ENCODE measurements at regions not wholly inside any gene's neighbourhood (a gene's known extent, or its start where the extent isn't known, plus 50 kb on each side); places are given as distances from the start of the nearest gene placed in this dataset.

GRCh38 chr6:14344486-14344885 lies 226.9 kb downstream of the CD83 start:
- Histone ChIP-seq H4K8ac (ENCODE audit: low read depth, low read length) (no peak overlapping the region), H2BK5ac (ENCODE audit: low read length) (no peak overlapping the region), H3K4me1 (ENCODE audit: control insufficient read depth in 2 of 2, insufficient read depth in 1 of 2, low read depth in 1 of 2, low read length in 2 of 2) (no peaks in the 10 kb centered on the region), H3K27me3 (ENCODE audit: control insufficient read depth in 3 of 3, insufficient read depth in 3 of 3, low read depth in 1 of 3, low read length in 3 of 3) (peaks cover 0 to 12% (median 0%) of the 10 kb centered on the region in 3 experiments), H3K36me3 (replicated peaks in 1 of 2; ENCODE audit: control insufficient read depth in 2 of 2, insufficient read depth in 2 of 2, low read length in 2 of 2) (no peaks in the 10 kb centered on the region), H3K9me3 (replicated peaks in 1 of 2; ENCODE audit: control insufficient read depth in 2 of 2, insufficient read depth in 1 of 2, low read depth in 1 of 2, low read length in 2 of 2) (no peaks in the 10 kb centered on the region), H2BK12ac (ENCODE audit: low read length) (no peak overlapping the region), H2AFZ (ENCODE audit: low read length) (no peak overlapping the region), H3K9ac (ENCODE audit: low read depth, low read length, poor library complexity) (no peak overlapping the region), H2AK5ac (ENCODE audit: low read depth, low read length) (no peak overlapping the region), H4K91ac (ENCODE audit: low read depth, low read length, poor library complexity) (no peak overlapping the region), H3K4me3 (ENCODE audit: low read length in 2 of 2) (no peak overlapping the region), H2BK120ac (ENCODE audit: low read depth, low read length) (no peak overlapping the region), H3K27ac (replicated peaks; ENCODE audit: low read length) (no peak overlapping the region), H3K18ac (ENCODE audit: low read length) (no peak overlapping the region), H3K14ac (ENCODE audit: low read length) (no peak overlapping the region), H3K4me2 (ENCODE audit: insufficient read depth, low read length, poor library complexity, severe bottlenecking) (no peak overlapping the region), H3K79me1 (ENCODE audit: low read depth, low read length) (no peaks in the 10 kb centered on the region), H2BK15ac (ENCODE audit: low read length) (no peak overlapping the region), H3K4ac (ENCODE audit: low read length) (no peak overlapping the region), H3K23ac (ENCODE audit: low read depth, low read length, poor library complexity) (no peak overlapping the region)
- WGBS, 2 donors (ENCODE audit: extremely low coverage in 2 of 2, insufficient read length in 2 of 2, insufficient replicate concordance in 1 of 2): no CpG with 5 or more reads among the region's 6 CpGs
- DNase-seq (ENCODE audit: low spot score): no peak

DNA sequence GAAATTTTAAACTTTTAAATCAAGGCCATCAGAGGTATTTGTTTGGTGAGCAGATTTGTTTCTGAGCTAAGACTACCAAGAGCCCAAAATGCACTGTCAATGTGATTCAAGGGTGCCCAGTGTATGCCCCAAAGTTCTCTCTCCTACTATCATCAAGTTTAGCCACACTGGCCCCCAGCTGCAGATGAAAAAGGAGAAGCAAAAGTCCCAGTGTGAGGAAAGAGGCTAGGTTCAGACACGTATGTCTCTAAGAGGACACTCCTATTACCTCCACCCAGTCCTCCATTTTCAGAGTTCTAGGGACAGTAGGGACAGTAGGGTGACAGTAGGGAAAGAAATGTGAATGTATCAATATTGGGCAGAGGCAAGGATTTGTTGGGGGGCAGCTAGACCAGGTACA lies 230.8 kb downstream of the CD83 start:
- DNase-seq (ENCODE audit: low spot score): no peak
- H2AK5ac ChIP-seq (ENCODE audit: low read depth, low read length): no peak overlapping the region
- no peaks in the 10 kb centered on the region for H3K36me3 ChIP-seq (replicated peaks in 1 of 2; ENCODE audit: control insufficient read depth in 2 of 2, insufficient read depth in 2 of 2, low read length in 2 of 2)
- H3K9ac ChIP-seq (ENCODE audit: low read depth, low read length, poor library complexity): no peak overlapping the region
- H3K18ac ChIP-seq (ENCODE audit: low read length): no peak overlapping the region
- no peak overlapping the region for H3K23ac ChIP-seq (ENCODE audit: low read depth, low read length, poor library complexity)
- peaks cover 0 to 6% (median 0%) of the 10 kb centered on the region in 3 experiments for H3K27me3 ChIP-seq (ENCODE audit: control insufficient read depth in 3 of 3, insufficient read depth in 3 of 3, low read depth in 1 of 3, low read length in 3 of 3)
- no peak overlapping the region for H3K14ac ChIP-seq (ENCODE audit: low read length)
- H2BK12ac ChIP-seq (ENCODE audit: low read length): no peak overlapping the region
- no CpG with 5 or more reads among the region's 1 CpG for WGBS, 2 donors (ENCODE audit: extremely low coverage in 2 of 2, insufficient read length in 2 of 2, insufficient replicate concordance in 1 of 2)
- H3K79me1 ChIP-seq (ENCODE audit: low read depth, low read length): no peaks in the 10 kb centered on the region
- no peak overlapping the region for H3K4ac ChIP-seq (ENCODE audit: low read length)
- H2BK15ac ChIP-seq (ENCODE audit: low read length): no peak overlapping the region
- H4K91ac ChIP-seq (ENCODE audit: low read depth, low read length, poor library complexity): no peak overlapping the region
- no peak overlapping the region for H2BK5ac ChIP-seq (ENCODE audit: low read length)
- H2AFZ ChIP-seq (ENCODE audit: low read length): no peak overlapping the region
- H3K4me1 ChIP-seq (ENCODE audit: control insufficient read depth in 2 of 2, insufficient read depth in 1 of 2, low read depth in 1 of 2, low read length in 2 of 2): no peaks in the 10 kb centered on the region
- no peak overlapping the region for H3K4me3 ChIP-seq (ENCODE audit: low read length in 2 of 2)
- H2BK120ac ChIP-seq (ENCODE audit: low read depth, low read length): no peak overlapping the region
- no peak overlapping the region for H3K4me2 ChIP-seq (ENCODE audit: insufficient read depth, low read length, poor library complexity, severe bottlenecking)
- no peak overlapping the region for H3K27ac ChIP-seq (replicated peaks; ENCODE audit: low read length)
- H3K9me3 ChIP-seq (replicated peaks in 1 of 2; ENCODE audit: control insufficient read depth in 2 of 2, insufficient read depth in 1 of 2, low read depth in 1 of 2, low read length in 2 of 2): peaks cover 0 to 4% of the 10 kb centered on the region in 2 donors
- no peak overlapping the region for H4K8ac ChIP-seq (ENCODE audit: low read depth, low read length)

DNA sequence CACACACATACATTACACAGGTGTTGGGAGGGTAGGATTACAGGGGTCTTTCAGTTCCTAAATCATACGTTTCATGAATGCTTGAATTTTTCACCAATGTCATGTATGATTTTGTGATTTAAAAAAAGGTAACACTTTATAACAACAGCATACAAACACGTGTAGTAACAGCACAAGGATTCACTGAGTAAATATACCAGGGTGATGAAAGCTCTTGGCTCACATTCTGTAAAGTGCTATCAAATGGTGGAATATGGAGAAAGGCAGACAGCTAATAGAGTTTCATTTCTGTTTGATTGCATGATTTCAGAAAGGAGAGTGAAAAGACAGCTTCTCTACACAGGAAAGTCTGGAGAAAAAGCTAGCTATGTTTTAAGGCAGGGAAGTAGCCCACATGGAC lies 231.9 kb downstream of the CD83 start:
- Histone ChIP-seq H2AK5ac (ENCODE audit: low read depth, low read length) (no peak overlapping the region), H3K9me3 (replicated peaks in 1 of 2; ENCODE audit: control insufficient read depth in 2 of 2, insufficient read depth in 1 of 2, low read depth in 1 of 2, low read length in 2 of 2) (peaks cover 0 to 4% of the 10 kb centered on the region in 2 donors), H3K4me3 (ENCODE audit: low read length in 2 of 2) (no peak overlapping the region), H3K4ac (ENCODE audit: low read length) (no peak overlapping the region), H3K36me3 (replicated peaks in 1 of 2; ENCODE audit: control insufficient read depth in 2 of 2, insufficient read depth in 2 of 2, low read length in 2 of 2) (no peaks in the 10 kb centered on the region), H3K14ac (ENCODE audit: low read length) (no peak overlapping the region), H3K27me3 (ENCODE audit: control insufficient read depth in 3 of 3, insufficient read depth in 3 of 3, low read depth in 1 of 3, low read length in 3 of 3) (peaks cover 0 to 6% (median 0%) of the 10 kb centered on the region in 3 experiments), H3K79me1 (ENCODE audit: low read depth, low read length) (no peaks in the 10 kb centered on the region), H2BK12ac (ENCODE audit: low read length) (no peak overlapping the region), H4K91ac (ENCODE audit: low read depth, low read length, poor library complexity) (no peak overlapping the region), H3K23ac (ENCODE audit: low read depth, low read length, poor library complexity) (no peak overlapping the region), H3K9ac (ENCODE audit: low read depth, low read length, poor library complexity) (no peak overlapping the region), H2BK120ac (ENCODE audit: low read depth, low read length) (no peak overlapping the region), H2BK15ac (ENCODE audit: low read length) (no peak overlapping the region), H2AFZ (ENCODE audit: low read length) (no peak overlapping the region), H4K8ac (ENCODE audit: low read depth, low read length) (no peak overlapping the region), H3K18ac (ENCODE audit: low read length) (no peak overlapping the region), H2BK5ac (ENCODE audit: low read length) (no peak overlapping the region), H3K27ac (replicated peaks; ENCODE audit: low read length) (no peak overlapping the region), H3K4me2 (ENCODE audit: insufficient read depth, low read length, poor library complexity, severe bottlenecking) (no peak overlapping the region), H3K4me1 (ENCODE audit: control insufficient read depth in 2 of 2, insufficient read depth in 1 of 2, low read depth in 1 of 2, low read length in 2 of 2) (no peaks in the 10 kb centered on the region)
- DNase-seq (ENCODE audit: low spot score): no peak
- WGBS, 2 donors (ENCODE audit: extremely low coverage in 2 of 2, insufficient read length in 2 of 2, insufficient replicate concordance in 1 of 2): no CpG with 5 or more reads among the region's 2 CpGs

DNA sequence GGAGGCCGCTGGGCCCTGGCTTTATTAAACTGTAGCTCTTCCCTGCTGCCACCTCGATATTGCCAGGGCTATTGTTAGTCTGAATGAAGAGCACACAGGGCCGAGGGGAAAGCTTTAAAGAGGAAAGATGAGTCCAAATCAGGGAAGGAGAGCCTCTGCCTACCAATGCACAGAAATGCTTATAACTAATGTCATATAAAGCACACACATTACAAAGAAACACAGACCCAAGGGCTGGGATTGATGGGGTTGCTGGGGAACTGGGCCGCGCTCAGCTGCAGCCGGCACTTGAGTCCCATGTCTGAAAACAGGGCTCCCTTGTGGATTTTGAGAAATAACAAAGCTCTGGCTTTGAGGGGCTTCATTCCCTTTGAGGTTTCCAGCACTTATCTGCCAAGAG lies 232.6 kb downstream of the CD83 start:
- H2AK5ac ChIP-seq (ENCODE audit: low read depth, low read length): no peak overlapping the region
- H3K9me3 ChIP-seq (replicated peaks in 1 of 2; ENCODE audit: control insufficient read depth in 2 of 2, insufficient read depth in 1 of 2, low read depth in 1 of 2, low read length in 2 of 2): peaks cover 0 to 4% of the 10 kb centered on the region in 2 donors
- H3K4ac ChIP-seq (ENCODE audit: low read length): no peak overlapping the region
- no peak overlapping the region for H3K23ac ChIP-seq (ENCODE audit: low read depth, low read length, poor library complexity)
- H2BK15ac ChIP-seq (ENCODE audit: low read length): no peak overlapping the region
- H4K8ac ChIP-seq (ENCODE audit: low read depth, low read length): no peak overlapping the region
- no peaks in the 10 kb centered on the region for H3K4me1 ChIP-seq (ENCODE audit: control insufficient read depth in 2 of 2, insufficient read depth in 1 of 2, low read depth in 1 of 2, low read length in 2 of 2)
- no peak overlapping the region for H2AFZ ChIP-seq (ENCODE audit: low read length)
- no CpG with 5 or more reads among the region's 6 CpGs for WGBS, 2 donors (ENCODE audit: extremely low coverage in 2 of 2, insufficient read length in 2 of 2, insufficient replicate concordance in 1 of 2)
- H3K36me3 ChIP-seq (replicated peaks in 1 of 2; ENCODE audit: control insufficient read depth in 2 of 2, insufficient read depth in 2 of 2, low read length in 2 of 2): no peaks in the 10 kb centered on the region
- no peak for DNase-seq (ENCODE audit: low spot score)
- no peak overlapping the region for H2BK120ac ChIP-seq (ENCODE audit: low read depth, low read length)
- H3K9ac ChIP-seq (ENCODE audit: low read depth, low read length, poor library complexity): no peak overlapping the region
- H3K27me3 ChIP-seq (ENCODE audit: control insufficient read depth in 3 of 3, insufficient read depth in 3 of 3, low read depth in 1 of 3, low read length in 3 of 3): peaks cover 0 to 6% (median 0%) of the 10 kb centered on the region in 3 experiments
- H3K79me1 ChIP-seq (ENCODE audit: low read depth, low read length): no peaks in the 10 kb centered on the region
- no peak overlapping the region for H3K14ac ChIP-seq (ENCODE audit: low read length)
- H3K4me2 ChIP-seq (ENCODE audit: insufficient read depth, low read length, poor library complexity, severe bottlenecking): no peak overlapping the region
- H2BK5ac ChIP-seq (ENCODE audit: low read length): no peak overlapping the region
- H3K18ac ChIP-seq (ENCODE audit: low read length): no peak overlapping the region
- H4K91ac ChIP-seq (ENCODE audit: low read depth, low read length, poor library complexity): no peak overlapping the region
- H2BK12ac ChIP-seq (ENCODE audit: low read length): no peak overlapping the region
- no peak overlapping the region for H3K4me3 ChIP-seq (ENCODE audit: low read length in 2 of 2)
- H3K27ac ChIP-seq (replicated peaks; ENCODE audit: low read length): no peak overlapping the region
